Right lobe of liver (tissue), 4 donors: ENCODE measurements at regions not wholly inside any gene's neighbourhood (a gene's known extent, or its start where the extent isn't known, plus 50 kb on each side); places are given as distances from the start of the nearest gene placed in this dataset.

Experiments used
- CTCF ChIP-seq, 4 donors: fragments of 200-600 bp in 3 of 4; fragments of 450-650 bp in 1 of 4; IDR thresholded peaks; one replicate each; pipeline versions ENCODE4 v1.5.1 to v1.8.0; 2016 to 2022; ENCODE audit warnings: antibody characterized with exemption in 4 of 4, mild to moderate bottlenecking in 2 of 4
- POLR2A ChIP-seq: fragments of 450-650 bp; IDR thresholded peaks from one replicate; pipeline ENCODE4 v1.6.1; 2017; ENCODE audit warnings: antibody characterized with exemption, mild to moderate bottlenecking
- donor health status: DM: no; HTN: no; CAD: no.
- donor health status: DM: no; HTN: no; CAD: no.
- donor health status: DM: no; HTN: yes; CAD: no.

GRCh38 chr5:27855491-27855890 is 817.1 kb upstream of the CDH9 start:
- TF ChIP-seq CTCF (IDR thresholded peaks at IDR 0.05) (no peak), POLR2A (no peak)
